Astrocyte of the spinal cord (primary cell): ENCODE measurements at regions not wholly inside any gene's neighbourhood (a gene's known extent, or its start where the extent isn't known, plus 50 kb on each side); places are given as distances from the start of the nearest gene placed in this dataset.

Experiments used
- DNase-seq: peaks from one replicate; pipeline ENCODE4 v3.0.0; 2011; ENCODE audit warnings: low read depth, low spot score
- H3K4me3 ChIP-seq: 2 replicates; pipeline ENCODE4 v1.5.1; 2011; ENCODE audit warnings: low read depth, mild to moderate bottlenecking, low read length, moderate library complexity
- CTCF ChIP-seq: IDR thresholded peaks from 2 replicates; pipeline ENCODE4 v1.5.1; 2012; ENCODE audit warnings: low read depth, mild to moderate bottlenecking, low read length, inconsistent platforms
- in situ Hi-C: cut with HindIII; loops from 2 replicates; pipeline ENCODE4 v1.10.0; 2017; ENCODE audit warnings: low sequenced_read_pairs

GRCh38 chr10:4345877-4346646 is 479.9 kb upstream of the AKR1E2 start:
- TF ChIP-seq CTCF = no peak
- no peak for DNase-seq
- no peak overlapping the region for H3K4me3 ChIP-seq
- in situ Hi-C loops = no loop called here

GRCh38 chr10:4344492-4344994 is 481.5 kb upstream of the AKR1E2 start:
- no peak overlapping the region for H3K4me3 ChIP-seq
- TF ChIP-seq CTCF = peak; percentile 23
- peak; percentile 100 for DNase-seq
- in situ Hi-C loops = no loop called here

- in situ Hi-C loops = no loop called here
- DNase-seq = peak; percentile 55
- no peak overlapping the region for H3K4me3 ChIP-seq
Observed at GRCh38 chr10:4343873-4344272, 482.1 kb upstream of the AKR1E2 start.

GRCh38 chr10:4343091-4343490 is 482.9 kb upstream of the AKR1E2 start:
- no peak for DNase-seq
- no peak for TF ChIP-seq CTCF
- H3K4me3 ChIP-seq = no peak overlapping the region
- in situ Hi-C loops = no loop called here

More at GRCh38 chr10:4343873-4344272, 482.1 kb upstream of the AKR1E2 start:
- TF ChIP-seq CTCF = no peak

GRCh38 chr10:4338768-4339167 is 487.2 kb upstream of the AKR1E2 start:
- in situ Hi-C loops = no loop called here
- TF ChIP-seq CTCF = no peak
- no peak for DNase-seq
- H3K4me3 ChIP-seq = no peak overlapping the region

- no peak for TF ChIP-seq CTCF
- no peak overlapping the region for H3K4me3 ChIP-seq
- peak; percentile 16 for DNase-seq
- in situ Hi-C loops = no loop called here
Observed at GRCh38 chr10:4337563-4337962, 488.4 kb upstream of the AKR1E2 start.
